GM18858 (cell line): ENCODE measurements at regions not wholly inside any gene's neighbourhood (a gene's known extent, or its start where the extent isn't known, plus 50 kb on each side); places are given as distances from the start of the nearest gene placed in this dataset.

ENCODE experiments used
- ATAC-seq: cut with Tn5 transposase; IDR thresholded peaks from one replicate; pipeline ENCODE4 v1.9.1; 2021; ENCODE audit not compliant: unreplicated experiment

DNA sequence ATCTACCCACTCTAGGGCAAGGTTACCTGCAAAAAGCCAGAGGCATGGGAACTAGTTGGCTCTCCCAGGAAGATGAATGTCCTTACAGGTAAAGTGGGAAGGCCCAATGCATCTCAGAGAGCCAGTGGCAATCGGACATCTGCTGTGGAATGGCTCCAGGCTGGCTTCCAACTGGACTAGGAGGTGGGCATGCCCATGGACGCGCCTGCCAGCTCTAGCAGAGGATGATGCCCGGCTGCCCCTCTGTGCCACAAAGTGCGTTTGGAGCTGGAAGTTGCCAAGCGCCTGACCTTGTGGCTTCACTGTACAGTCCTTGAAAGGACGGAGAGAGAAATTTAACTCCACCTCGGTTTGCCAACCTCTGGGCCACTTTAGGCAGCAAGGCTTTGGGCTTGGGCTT lies 84.4 kb downstream of the NR2F2 start:
- no peak for ATAC-seq

DNA sequence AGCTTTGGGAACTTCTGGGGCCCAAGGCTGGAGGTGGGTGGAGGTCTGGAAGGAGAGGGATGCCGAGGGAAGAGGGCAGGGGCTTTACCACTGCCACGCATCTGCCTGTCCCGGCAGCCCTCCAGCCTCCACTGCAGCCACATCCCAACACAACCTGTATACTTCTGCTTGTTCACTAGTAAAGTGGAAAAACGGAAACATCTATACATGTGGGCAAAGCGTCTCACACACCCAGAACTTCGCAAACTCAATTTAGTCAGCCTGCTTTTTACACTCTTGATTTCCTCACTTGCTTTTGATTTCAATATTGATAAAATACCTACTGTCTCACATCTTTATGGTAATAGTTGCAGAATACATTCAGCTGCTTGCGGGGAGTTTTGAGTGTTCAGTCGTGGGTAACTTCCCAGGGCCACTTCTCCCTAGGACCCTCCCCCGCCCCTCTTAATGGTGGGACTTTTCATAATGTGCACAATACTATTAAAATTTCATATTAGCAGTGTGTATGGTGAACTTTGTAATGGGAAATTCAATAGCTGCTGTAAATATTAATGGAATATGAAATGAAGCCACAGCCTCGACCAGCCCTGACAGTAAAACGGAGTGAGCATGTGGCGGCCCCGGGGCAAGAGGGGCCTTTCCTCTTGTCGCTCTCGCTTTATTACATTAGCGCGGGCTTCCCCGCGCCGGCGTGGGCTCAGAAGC lies 85.2 kb downstream of the NR2F2 start:
- ATAC-seq = no peak

DNA sequence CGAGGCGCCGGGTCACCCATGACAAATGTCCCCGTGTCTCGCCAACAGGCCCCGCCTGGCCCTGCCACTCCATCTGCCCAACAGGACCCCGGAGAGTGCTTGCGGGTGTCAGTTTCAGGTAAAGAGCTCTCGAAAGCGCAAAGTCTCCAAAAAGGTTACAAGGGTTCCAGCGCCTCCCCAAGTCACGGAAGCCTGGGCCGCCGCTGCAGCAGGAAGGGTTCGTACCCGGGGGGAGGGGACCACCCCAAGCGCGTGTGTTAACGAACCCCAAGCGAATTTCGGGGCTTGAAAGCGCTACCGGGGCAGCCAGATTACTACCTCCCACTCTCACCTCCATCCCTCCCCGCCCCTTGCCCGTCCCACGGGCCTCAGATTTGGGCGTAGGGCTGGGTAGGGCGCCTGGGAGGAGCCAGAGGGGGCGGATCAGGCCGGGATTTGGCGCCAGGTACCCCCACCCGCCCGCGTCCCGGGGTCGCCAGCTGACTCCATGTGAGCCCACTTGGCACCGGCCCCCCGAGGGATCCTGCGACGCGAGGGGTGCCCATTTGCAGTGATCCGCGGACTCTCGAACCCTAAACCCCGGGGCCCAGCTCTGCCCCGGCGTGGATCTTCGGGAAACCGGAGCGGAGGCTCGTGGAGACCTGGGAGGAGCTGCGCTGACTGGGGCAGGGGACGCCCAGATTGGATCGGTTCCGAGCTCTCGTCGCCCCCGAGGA lies 85.9 kb downstream of the NR2F2 start:
- ATAC-seq = no peak

DNA sequence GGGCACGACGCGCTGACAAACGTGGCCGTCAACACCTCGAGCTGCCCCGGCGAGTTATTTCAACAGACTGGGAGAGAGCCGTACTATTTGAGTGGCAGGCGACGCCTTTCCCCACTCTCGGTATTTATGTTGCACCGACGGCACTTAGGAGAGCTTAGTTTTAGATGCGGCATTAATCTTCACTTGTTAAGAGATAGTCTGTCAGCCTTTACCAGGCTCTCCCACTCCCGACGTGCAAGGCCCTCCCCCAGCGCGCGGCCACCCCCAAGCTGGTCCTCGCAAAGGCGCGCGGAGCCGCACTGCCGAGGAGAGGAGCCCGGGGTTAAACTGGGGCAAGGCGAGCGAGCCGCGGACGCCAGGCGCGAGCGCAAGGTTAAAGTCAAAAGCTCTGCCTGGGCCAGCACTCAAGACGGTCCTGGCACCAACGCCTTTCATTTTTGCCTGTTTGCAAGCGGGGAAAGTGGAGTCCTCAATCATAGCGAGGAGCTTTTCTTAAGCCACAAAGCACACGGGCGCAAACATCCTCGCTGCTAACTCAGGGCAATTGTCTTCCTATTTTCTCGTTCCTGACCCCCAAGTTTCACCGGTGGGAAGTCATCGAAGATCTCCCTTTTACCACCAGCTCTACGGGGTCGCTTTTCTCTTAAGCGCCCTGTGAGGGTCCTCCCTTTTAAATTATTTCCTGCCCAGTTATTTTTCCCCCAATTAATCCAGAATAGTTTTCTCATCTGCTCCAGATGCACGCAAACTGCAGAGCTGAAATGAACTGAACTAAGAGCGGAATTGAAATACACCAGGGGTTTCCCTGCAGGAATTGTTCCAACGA lies 86.6 kb downstream of the NR2F2 start:
- no peak for ATAC-seq

DNA sequence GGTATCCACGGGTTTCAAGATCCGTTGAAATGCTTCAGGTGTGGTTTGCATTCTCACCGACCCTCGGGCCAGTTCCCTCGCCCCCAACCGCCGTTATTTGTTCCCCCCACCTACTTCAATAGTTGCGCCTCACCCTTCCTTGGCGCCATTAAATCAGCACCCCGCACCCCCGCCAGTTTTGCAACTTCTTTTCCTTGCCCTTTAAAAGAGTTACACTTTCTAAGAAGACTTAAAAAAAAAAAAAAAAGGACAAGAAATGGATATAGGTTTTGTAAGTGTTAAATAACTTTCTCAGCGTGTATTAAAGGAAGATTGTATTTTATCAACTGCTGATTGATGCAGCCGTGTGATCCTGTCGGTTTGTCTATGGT lies 87.2 kb downstream of the NR2F2 start:
- no peak for ATAC-seq

DNA sequence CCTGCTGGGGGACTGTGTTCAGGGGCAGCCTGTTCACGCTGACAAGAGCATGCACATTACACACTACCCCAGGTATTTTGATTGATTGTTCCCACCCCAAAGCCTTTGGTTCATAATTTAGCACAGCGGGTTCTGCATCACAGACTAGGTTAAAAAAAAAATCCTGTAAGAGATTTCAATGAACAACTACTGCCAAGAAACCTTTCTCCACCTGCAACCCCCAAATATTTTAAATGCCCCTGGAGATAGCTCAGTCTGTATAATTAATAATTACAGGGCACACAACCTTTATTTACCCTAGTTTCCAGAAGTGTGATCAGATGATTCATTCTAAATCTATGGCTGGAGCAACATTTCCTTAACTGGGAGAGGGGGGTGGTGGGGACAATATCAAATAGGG lies 87.6 kb downstream of the NR2F2 start:
- no peak for ATAC-seq

DNA sequence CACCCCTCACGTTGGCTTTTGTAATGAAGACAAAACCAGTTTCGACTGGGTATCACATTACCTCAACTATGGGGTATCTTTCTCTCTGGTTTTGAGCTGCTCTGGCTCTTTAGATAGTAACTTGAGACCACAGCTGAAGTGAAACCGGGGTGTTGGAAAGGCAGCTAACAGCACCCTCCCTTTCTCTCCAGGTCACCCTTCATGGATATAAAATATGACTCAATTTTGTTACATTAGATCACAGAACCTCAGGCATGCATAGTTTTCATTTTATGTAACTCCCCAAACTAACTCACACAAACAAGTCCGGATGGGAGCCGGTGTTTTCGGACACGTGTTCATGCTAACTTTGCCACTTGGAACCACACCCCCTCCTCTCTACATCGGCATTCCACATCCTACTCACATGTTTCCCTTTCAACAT lies 90.7 kb downstream of the NR2F2 start:
- ATAC-seq = no peak

DNA sequence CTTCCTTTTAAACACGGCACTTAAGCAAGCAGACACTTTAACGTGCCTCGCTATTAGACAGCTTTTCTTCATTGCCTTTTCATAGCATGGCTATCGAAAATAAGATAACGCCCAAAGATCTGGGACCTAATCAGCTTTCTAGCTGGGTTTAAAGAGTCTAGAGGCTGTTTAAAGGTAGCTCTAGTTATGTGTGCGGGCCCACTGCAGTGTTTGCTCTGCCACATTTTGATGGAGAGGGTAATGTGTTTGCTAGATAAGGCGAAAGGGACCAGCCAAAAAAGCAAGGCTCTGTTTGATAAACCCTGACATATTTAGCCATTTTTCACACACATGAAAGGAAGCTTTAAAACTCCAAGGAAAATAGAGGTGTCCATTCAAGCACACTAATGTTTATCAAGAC lies 91.6 kb downstream of the NR2F2 start:
- no peak for ATAC-seq

DNA sequence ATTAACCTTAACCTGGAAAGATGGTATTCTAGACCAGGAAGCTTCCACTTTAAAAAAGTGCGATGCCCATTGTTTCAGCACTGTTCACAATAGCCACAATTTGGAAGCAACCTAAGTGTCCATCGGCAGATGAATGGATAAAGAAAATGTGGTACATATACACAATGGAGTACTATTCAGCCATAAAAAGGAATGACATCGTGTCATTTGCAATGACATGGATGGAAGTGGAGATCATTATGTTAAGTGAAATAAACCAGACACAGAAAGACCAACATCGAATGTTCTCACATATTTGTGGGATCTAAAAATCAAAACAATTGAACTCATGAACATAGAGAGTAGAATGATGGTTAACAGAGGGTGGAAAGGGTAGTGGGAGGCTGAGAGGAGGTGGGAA lies 94.2 kb downstream of the NR2F2 start:
- no peak for ATAC-seq

DNA sequence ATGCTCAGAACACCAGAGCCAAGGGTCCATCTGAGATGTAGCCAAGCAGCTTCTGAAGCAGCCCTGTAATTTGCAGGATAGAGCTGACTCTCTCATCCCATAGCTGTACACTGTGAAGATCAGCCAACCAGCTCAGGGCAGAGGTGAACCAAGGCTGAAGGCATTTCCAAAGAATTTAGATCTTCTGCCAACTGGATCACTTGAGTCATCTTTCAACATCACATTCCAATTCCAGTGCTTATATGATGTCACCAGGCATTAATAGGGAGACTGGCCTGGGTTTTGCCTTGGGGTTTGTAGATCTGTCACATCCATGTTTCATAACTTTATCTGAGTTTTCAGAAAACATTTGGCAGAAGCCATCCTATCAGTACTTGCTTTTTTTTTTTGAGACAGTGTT lies 98.2 kb downstream of the NR2F2 start:
- ATAC-seq = no peak

DNA sequence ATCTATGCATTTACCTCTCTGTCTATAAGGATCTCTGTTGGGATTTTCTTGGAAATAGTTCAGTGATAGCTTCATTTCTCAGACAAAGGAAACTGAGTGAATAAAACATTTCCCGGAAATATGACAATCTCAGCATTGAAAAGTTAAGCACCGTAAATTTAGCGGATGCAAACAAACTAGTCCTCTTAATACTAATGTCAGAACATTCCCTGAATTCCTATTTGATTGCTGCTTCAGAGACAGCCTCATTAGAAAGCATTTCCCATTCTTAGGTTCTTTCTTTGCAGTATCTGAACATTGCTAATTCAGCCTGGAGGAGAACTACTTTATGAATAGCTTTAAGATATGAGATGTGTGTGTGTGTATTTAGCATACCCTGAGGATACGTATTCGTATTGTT lies 101.3 kb downstream of the NR2F2 start:
- no peak for ATAC-seq

DNA sequence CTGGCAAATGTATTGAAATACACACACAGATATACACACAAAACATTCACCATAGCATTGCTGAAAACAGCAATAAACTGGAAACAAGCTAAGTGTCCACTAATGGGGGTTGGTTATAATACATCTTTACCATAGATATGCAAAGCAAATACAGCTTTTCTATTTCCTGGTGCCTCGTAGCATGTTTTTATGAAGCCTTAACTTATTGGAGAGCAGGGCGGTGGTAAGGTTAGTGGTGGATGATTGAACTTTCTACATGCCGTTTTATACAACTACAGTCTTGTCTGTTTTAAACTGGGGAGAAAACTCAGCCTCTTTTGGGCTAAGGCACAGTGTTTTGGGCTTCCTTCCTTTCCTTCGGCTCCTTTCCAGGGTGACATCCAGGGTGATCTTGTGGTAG lies 104.5 kb downstream of the NR2F2 start:
- no peak for ATAC-seq

DNA sequence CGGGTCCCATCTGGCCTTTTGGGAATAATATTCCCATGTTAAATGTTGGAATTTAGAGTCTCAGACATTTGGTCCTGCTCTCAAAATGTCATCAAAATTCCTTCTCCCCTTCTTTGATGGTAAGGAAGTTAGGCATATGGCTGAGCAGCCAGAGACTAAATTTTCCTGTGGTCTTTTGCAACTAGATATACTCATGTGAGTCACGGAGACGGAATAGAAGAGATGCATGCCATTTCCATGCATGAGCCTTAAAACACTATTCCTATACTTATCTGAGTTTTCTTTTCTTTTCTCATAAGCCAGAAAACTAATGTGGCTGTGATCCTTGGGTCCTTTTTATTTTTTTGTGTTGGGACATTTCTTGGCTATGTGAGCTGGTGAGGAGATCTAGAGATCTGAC lies 105.3 kb downstream of the NR2F2 start:
- no peak for ATAC-seq

DNA sequence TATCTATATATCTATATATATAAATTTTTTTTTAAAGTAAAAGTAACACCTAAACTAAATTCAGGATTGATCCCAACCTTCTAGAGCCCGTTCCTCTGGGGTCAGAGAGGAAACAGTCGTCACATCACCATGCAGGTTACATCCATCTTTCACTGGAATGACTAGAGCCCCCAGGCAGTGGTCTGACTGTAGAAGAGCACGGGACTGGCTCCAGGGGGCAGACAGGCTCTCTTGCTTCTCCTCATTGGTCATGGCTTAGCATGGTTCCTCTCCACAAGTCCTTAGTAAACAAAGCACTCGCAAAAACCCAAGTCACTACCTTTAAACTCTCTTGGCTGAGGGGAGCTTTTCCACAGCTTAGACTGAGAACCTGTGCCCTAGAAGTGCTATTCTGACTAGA lies 110.5 kb downstream of the NR2F2 start:
- ATAC-seq = no peak

DNA sequence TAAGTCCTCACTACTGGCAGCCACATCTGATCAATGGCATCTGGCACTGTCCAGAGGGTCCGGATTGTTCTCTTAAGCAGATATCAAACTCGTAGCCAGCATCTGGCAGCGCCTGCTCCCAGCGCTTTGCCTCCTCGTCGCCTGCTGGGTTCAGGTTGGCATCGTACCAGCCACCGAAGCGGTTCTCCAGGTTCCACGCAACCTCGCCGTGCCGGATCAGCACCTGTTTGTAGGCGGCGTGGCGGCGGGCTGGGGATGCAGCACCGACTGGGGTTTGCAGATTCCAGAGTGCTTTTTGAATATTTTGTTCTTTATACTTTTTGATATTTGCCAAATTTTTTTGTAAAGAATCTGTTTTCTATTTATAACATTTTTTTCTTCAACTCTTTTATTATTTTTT lies 111.6 kb downstream of the NR2F2 start:
- no peak for ATAC-seq

DNA sequence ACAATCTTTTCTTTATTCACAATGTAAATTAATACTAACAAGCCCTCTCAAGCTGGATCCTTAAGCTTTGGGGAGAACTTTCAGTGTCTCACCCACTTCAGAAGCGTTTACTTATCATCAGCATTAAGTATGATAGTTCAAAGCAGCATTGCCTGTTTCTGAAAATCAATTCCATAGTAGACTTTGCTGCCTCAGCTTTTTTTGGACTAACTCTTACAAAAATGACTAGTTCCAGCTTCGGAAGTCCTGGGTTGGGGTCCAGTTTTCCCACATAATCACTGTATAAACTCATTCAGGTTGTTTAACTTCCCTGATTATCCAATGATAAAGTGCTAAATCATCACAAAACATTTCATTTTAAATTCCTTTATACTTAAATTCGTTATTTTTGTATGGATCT lies 114.4 kb downstream of the NR2F2 start:
- no peak for ATAC-seq

DNA sequence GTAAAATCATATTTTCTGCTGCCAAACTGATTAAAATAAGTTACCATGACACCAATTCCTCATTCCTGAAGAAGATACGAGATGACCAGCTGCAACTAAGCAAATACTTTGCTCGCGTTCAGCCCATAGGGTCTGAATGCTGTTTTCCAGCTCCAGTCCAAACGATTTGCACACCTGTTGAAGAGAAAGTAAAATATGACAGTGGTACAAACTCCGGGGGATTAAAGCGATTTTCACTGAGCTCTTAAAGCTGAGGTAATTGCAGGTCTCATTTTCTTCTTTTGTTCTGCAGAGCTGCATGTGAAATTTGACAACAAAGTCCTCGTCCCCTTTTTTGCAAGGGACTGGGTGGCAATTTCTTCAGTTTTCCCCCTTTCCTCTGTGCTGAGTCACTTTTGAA lies 118.4 kb downstream of the NR2F2 start:
- ATAC-seq = no peak

DNA sequence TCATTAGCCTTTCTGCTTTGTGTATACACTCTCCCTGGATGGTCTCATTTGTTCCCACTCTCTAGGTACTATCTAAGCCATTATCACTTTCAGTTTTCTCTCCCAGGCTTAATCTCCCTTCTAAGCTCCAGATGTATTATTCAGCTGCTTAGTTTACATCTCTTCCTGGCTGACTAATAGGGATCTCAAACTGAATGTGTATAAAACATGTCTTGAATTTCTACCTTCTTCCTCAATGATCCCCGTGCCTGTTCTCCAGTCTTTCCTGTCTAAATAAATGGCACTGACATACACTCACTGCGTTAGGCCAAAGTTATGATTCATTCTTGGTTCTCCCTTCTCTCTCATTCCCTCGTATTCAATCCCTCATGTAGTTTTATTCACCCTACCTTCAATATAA lies 127.3 kb downstream of the NR2F2 start:
- no peak for ATAC-seq

DNA sequence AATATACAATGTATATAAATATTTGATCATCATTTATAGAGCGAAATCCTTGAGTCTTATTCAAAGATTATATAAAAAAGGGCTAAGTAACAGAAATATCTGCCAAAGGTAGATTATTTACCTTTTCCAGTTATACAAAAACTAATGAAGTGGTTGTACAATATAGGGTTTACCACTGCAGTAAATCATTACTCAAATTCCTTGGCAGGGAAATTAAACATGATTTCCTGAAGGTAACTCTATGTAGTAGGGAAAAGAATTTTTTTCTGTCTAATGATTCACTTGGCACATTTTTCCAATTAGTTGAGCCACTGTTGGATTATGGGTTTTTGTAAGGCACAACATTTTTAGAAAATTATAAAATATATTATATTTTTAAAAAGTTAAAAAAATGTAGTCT lies 129.6 kb downstream of the NR2F2 start:
- ATAC-seq = no peak

DNA sequence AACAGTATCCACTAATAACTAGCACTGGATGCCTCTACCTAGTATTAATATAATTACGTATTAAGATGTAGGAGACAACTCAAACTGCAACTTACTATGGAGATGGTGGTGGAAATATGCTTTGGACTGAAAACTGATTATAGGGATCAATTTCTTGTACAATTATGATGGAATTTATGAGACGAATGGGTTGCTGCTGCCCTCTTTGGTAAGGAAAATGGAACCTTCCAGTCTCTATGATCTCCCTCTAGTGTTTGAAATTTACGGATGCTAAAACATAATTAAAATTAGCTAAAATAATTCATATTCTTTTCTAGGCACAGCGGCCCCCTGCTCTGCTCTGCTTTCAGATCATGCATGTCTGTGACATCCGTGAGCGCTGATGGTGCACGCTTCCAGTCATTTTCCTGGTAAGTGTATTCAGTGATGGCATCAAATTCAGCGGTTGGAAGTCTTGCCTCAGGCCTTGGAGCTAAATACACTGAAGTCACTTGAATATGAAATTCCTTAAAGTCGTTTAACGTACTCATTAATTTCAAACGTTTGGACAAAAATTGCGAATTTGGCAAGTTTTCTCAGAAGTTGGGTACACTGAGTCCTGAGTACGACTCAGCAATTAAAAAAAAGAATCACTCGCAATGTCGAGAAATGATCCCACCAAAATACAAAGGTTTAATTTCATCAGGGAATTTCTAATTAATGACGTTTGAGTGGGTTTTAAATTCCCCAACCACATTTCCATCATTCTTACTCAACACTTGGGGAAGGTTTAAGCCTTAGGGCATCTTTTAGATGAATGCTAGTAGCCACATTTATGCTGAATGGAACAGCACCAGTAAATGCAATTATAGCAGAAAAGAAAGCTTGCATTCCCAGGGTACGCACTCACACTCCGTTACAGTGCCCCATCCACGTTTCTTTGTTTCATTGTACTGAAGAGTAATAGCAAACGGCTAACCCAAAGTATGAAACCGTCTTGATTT lies 132.6 kb downstream of the NR2F2 start:
- ATAC-seq = no peak

DNA sequence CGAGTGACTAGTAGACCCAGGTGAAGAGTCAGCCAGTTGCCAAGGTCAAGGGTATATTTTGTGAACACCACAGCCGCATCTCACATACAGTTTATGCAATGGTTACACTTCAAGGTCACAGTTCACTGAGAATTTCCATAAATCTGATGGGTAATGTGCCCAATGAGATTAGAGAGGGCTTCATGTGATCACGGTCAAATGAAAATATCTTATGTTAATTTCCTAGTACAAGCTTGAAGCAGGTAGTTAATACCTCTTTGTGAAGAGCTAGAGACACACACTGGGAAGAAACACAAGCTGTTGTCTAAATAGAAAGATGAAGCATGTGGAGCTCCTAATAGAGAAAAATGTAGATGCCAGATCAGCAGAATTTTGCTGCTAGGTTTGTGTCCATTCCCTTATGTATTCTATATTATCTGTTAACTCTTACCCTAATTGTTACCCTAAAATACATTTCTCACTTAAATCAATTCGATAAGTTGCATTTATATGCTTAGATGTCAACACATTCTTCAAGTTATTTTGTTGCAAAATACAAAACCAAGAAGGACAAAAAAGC lies 136.0 kb downstream of the NR2F2 start:
- ATAC-seq = no peak
